ENCODE measurements at regions not wholly inside any gene's neighbourhood (a gene's known extent, or its start where the extent isn't known, plus 50 kb on each side); places are given as distances from the start of the nearest gene placed in this dataset.

GRCh38 chr18:78576967-78577366 is 402.7 kb upstream of the SALL3 start:
- no peak for TF ChIP-seq CTCF (conservative IDR thresholded peaks at IDR 0.05; ENCODE audit: low read depth, low read length)
- H3K27ac ChIP-seq = no peak overlapping the region

DNA sequence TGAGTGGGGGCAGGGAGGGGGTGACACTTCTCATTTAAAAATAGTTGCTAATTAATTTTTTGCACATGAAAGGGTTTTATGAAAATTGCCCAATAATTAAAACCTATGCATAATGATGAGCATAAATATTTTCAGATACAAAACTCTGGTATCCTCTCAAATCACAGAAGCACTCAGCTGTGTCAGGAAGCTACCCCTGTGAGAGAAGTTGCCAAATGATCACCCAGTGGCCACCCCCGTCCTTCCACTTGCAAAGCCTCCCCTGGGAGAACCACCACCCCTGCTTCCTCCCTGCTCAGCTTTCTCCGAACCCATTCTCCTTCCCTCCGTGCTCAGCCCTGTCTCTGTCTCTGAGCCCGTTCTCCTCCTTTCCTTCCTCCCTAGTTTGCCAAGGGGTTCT is 400.2 kb upstream of the SALL3 start:
- Histone ChIP-seq H3K9ac (no peak overlapping the region), H3K27ac (no peak overlapping the region), H3K4me2 (no peak overlapping the region), H4K20me1 (ENCODE audit: insufficient read depth) (no peaks in the 10 kb centered on the region), H2AFZ (ENCODE audit: low read depth) (no peak overlapping the region), H3K36me3 (ENCODE audit: insufficient read depth) (no peaks in the 10 kb centered on the region), H3K4me3 (IDR thresholded peaks at IDR 0.05; ENCODE audit: insufficient read depth, low read depth, low read length) (no peak overlapping the region), H3K4me1 (ENCODE audit: low read depth, poor library complexity, severe bottlenecking) (no peaks in the 10 kb centered on the region), H3K27me3 (ENCODE audit: insufficient read depth, low read depth) (no peaks in the 10 kb centered on the region), H3K79me2 (ENCODE audit: insufficient read depth, low read depth) (no peaks in the 10 kb centered on the region)
- TF ChIP-seq CTCF (conservative IDR thresholded peaks at IDR 0.05; ENCODE audit: low read depth, low read length) = no peak

More at GRCh38 chr18:78576967-78577366, 402.7 kb upstream of the SALL3 start:
- Histone ChIP-seq H3K4me3 (IDR thresholded peaks at IDR 0.05; ENCODE audit: insufficient read depth, low read depth, low read length) (no peak overlapping the region), H4K20me1 (ENCODE audit: insufficient read depth) (no peaks in the 10 kb centered on the region), H3K27me3 (ENCODE audit: insufficient read depth, low read depth) (no peaks in the 10 kb centered on the region), H3K36me3 (ENCODE audit: insufficient read depth) (no peaks in the 10 kb centered on the region), H3K4me1 (ENCODE audit: low read depth, poor library complexity, severe bottlenecking) (no peaks in the 10 kb centered on the region), H3K9ac (no peak overlapping the region), H2AFZ (ENCODE audit: low read depth) (no peak overlapping the region), H3K79me2 (ENCODE audit: insufficient read depth, low read depth) (no peaks in the 10 kb centered on the region), H3K4me2 (no peak overlapping the region)

DNA sequence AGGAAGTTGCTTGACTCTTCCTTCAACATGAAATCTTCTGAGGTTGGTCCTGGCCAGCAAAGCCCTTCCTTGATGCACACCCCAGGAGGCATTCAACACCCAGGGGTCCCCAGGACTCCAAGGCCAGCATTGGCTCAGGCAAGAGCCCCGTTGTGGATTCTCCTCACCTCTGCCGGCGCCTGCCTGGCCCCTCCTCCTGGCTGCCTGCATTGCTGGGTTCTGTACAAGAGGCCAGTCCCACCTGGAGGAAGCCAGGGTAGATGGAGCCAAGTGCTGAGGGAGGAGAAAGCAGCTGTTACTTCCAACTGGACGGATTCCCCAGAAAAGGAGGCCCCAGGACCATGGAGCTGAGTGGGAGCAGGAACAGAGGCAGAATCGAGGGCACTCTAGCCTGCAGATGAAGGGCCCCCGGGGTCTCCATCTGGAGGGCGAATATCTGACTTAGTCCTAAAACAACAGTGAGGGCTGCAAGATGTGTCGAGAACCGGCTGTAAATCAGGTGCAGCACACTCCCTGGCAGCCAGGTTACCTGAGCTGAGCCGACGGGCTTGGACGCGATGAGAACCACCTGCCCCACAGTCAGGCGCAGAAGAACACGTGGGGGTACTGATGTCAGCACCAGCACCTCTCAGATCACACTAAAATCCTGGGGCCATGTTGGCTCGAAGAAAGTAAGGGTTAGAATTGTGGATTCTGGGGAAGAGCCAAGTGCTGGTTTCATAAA is 399.6 kb upstream of the SALL3 start:
- Histone ChIP-seq H3K27me3 (ENCODE audit: insufficient read depth, low read depth) (no peaks in the 10 kb centered on the region), H3K79me2 (ENCODE audit: insufficient read depth, low read depth) (no peaks in the 10 kb centered on the region), H3K4me1 (ENCODE audit: low read depth, poor library complexity, severe bottlenecking) (no peaks in the 10 kb centered on the region), H3K4me3 (IDR thresholded peaks at IDR 0.05; ENCODE audit: insufficient read depth, low read depth, low read length) (no peak overlapping the region), H2AFZ (ENCODE audit: low read depth) (no peak overlapping the region), H4K20me1 (ENCODE audit: insufficient read depth) (no peaks in the 10 kb centered on the region), H3K27ac (no peak overlapping the region), H3K4me2 (no peak overlapping the region), H3K9ac (no peak overlapping the region), H3K36me3 (ENCODE audit: insufficient read depth) (no peaks in the 10 kb centered on the region)
- TF ChIP-seq CTCF (conservative IDR thresholded peaks at IDR 0.05; ENCODE audit: low read depth, low read length) = no peak

DNA sequence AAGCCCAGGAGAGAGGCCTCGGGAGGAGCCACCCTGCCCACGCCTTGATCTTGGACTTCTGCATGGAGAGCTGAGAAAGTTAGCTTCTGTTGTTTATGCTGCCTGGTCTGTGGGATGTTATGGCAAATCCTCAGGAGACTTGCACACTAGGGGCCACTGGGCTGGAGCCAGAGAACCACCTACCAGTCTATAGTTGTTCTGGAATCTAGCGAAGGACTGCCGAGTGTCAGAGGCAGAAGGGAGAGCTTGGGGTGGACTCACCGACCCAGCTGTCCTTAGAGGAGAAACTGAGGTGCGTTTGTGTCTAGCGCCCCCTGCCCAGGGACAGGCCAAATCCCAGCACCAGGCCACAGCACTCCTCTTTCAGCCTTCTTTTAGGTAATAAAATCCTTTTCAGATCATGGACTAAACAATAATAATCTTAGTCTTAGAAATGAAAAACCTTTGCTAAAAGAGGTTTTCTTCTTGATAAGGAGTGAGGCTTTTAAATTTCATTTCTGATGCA is 398.7 kb upstream of the SALL3 start:
- H3K27me3 ChIP-seq (ENCODE audit: insufficient read depth, low read depth) = no peaks in the 10 kb centered on the region
- no peak for TF ChIP-seq CTCF (conservative IDR thresholded peaks at IDR 0.05; ENCODE audit: low read depth, low read length)
- no peaks in the 10 kb centered on the region for H4K20me1 ChIP-seq (ENCODE audit: insufficient read depth)
- H3K4me3 ChIP-seq (IDR thresholded peaks at IDR 0.05; ENCODE audit: insufficient read depth, low read depth, low read length) = no peak overlapping the region
- no peak overlapping the region for H2AFZ ChIP-seq (ENCODE audit: low read depth)
- H3K4me2 ChIP-seq = no peak overlapping the region
- no peaks in the 10 kb centered on the region for H3K36me3 ChIP-seq (ENCODE audit: insufficient read depth)
- no peak overlapping the region for H3K9ac ChIP-seq
- H3K4me1 ChIP-seq (ENCODE audit: low read depth, poor library complexity, severe bottlenecking) = no peaks in the 10 kb centered on the region
- no peaks in the 10 kb centered on the region for H3K79me2 ChIP-seq (ENCODE audit: insufficient read depth, low read depth)
- no peak overlapping the region for H3K27ac ChIP-seq

Data from KMS-11 (cell line).